Heart right ventricle (tissue), 16 donors: ENCODE measurements at regions not wholly inside any gene's neighbourhood (a gene's known extent, or its start where the extent isn't known, plus 50 kb on each side); places are given as distances from the start of the nearest gene placed in this dataset.

Experiments
- ATAC-seq, 8 donors: fragments of 200-7000 bp; cut with Tn5 transposase; one replicate each; pipeline ENCODE4 v1.9.1; 2020; ENCODE audit warnings: mild to moderate bottlenecking in 8 of 8, moderate library complexity in 8 of 8, moderate number of reproducible peaks in 1 of 8
- DNase-seq, 2 donors: peaks; one replicate each; pipeline ENCODE4 v3.0.0-alpha.2; 2020
- H3K27ac ChIP-seq, 10 donors: fragments of 200-600 bp; sonication (generic) in 2 of 10; one replicate each; pipeline versions ENCODE4 v1.5.0 to v1.8.0; 2020 to 2022; ENCODE audit warnings: mild to moderate bottlenecking in 3 of 10
- H3K27me3 ChIP-seq, 7 donors: fragments of 200-600 bp; one replicate each; pipeline ENCODE4 v1.8.0; 2021 to 2022; ENCODE audit warnings: mild to moderate bottlenecking in 2 of 7
- H3K36me3 ChIP-seq, 9 donors: fragments of 200-600 bp; sonication (generic) in 1 of 9; one replicate each; pipeline versions ENCODE4 v1.5.0 to v1.8.0; 2020 to 2022; ENCODE audit warnings: mild to moderate bottlenecking in 2 of 9
- H3K4me1 ChIP-seq, 9 donors: fragments of 200-600 bp; sonication (generic) in 1 of 9; one replicate each; pipeline versions ENCODE4 v1.5.0 to v1.8.0; 2020 to 2022; ENCODE audit warnings: mild to moderate bottlenecking in 4 of 9
- H3K4me3 ChIP-seq, 10 donors: fragments of 200-600 bp; sonication (generic) in 2 of 10; one replicate each; pipeline versions ENCODE4 v1.5.0 to v1.8.0; 2020 to 2022; ENCODE audit warnings: mild to moderate bottlenecking in 7 of 10, moderate library complexity in 2 of 10
- H3K9me3 ChIP-seq, 11 donors: fragments of 200-600 bp in 10 of 11; sonication (generic) in 2 of 11; one replicate each; pipeline versions ENCODE4 v1.5.0 to v1.8.0; 2013 to 2022; ENCODE audit warnings: mild to moderate bottlenecking in 2 of 11, control low read depth in 1 of 11, moderate library complexity in 1 of 11
- CTCF ChIP-seq, 9 donors: fragments of 200-600 bp; sonication (generic) in 2 of 9; IDR thresholded peaks; one replicate each; pipeline versions ENCODE4 v1.5.0 to v1.8.0; 2021 to 2022; ENCODE audit warnings: antibody characterized with exemption in 9 of 9, mild to moderate bottlenecking in 5 of 9, moderate library complexity in 1 of 9
- WGBS, 2 donors: extraction: QIAGEN DNeasy Blood & Tissue Kit; methylation state at CpG; one replicate each; pipeline ENCODE4 v1.1.7; 2013; ENCODE audit warnings: inconsistent platforms in 1 of 2; 5-methylcytosine and 5-hydroxymethylcytosine counted together
- intact Hi-C, 10 donors: fragments of 100-400 bp; cut with DNase I; formaldehyde crosslinking; loops; one replicate each; pipeline versions ENCODE4 v1.11.1 to v1.14.2; 2022
- donor health status: Arrhythmogenic right ventricular cardiomyopathy.
- donor health status: ischemic (EF 13 %, LVEDD 7.1; RV severe dilation, severe dysfunction).
- donor health status: healthy with polysubstance abuse.
- donor health status: DM: no; HTN: yes; CAD: no.
- donor health status: DM: no; HTN: no; CAD: no.
- donor health status: ischemic (EF 25% LVEDD 6.9; RV normal size, moderate dysfunction).
- donor health status: ischemic (EF 25% LVEDD 5.7; RV mildly dilated, moderate dysfunction).
- donor health status: healthy.
- donor health status: DM: yes; HTN: yes; CAD: no.
- donor health status: Ischemic cardiomyopathy.
- donor health status: ischemic (EF 35%, LVEDD 5.7; RV mildly dilated, moderate dysfunction).
- donor health status: nonischemic (EF 11% LVEDD 7.7; RV severe dilation, severe dysfunction).
- donor health status: DM: yes; HTN: yes; CAD: no.
- donor health status: PGD.
- donor health status: ischemic (EF 29% LVEDD 5.4; RV normal size, mild dysfunction).
- donor health status: nonischemic (EF 23%, LVEDD 6.1; RV moderate dilation, normal function).

GRCh38 chr10:6694447-6695140, 114.5 kb upstream of the PRKCQ start:
- Histone ChIP-seq H3K27ac (no peak overlapping the region), H3K4me1 (no peaks in the 10 kb centered on the region), H3K9me3 (no peaks in the 10 kb centered on the region), H3K27me3 (peaks cover 0 to 14% (median 0%) of the 10 kb centered on the region in 7 donors), H3K36me3 (no peaks in the 10 kb centered on the region), H3K4me3 (no peak overlapping the region)
- intact Hi-C loops: no loop called here
- no peak for DNase-seq
- WGBS, 2 donors: 79 to 84% methylated on average over 8 of the region's 8 CpGs
- no peak for TF ChIP-seq CTCF (IDR thresholded peaks at IDR 0.05)
- no peak for ATAC-seq

- peaks cover 0 to 16% (median 0%) of the 10 kb centered on the region in 7 donors for H3K27me3 ChIP-seq
- no peaks in the 10 kb centered on the region for H3K4me1 ChIP-seq
- 80 to 95% methylated on average over 7 of the region's 7 CpGs for WGBS, 2 donors
- no peak for TF ChIP-seq CTCF (IDR thresholded peaks at IDR 0.05)
- H3K36me3 ChIP-seq: no peaks in the 10 kb centered on the region
- no peak overlapping the region for H3K4me3 ChIP-seq
- no peak overlapping the region for H3K27ac ChIP-seq
- no peak for ATAC-seq
- DNase-seq: no peak
- H3K9me3 ChIP-seq: no peaks in the 10 kb centered on the region
- intact Hi-C loops: no loop called here
Observed at GRCh38 chr10:6692856-6693255, 112.8 kb upstream of the PRKCQ start.

GRCh38 chr10:6692103-6692502, 112.0 kb upstream of the PRKCQ start:
- peaks cover 0 to 19% (median 4%) of the 10 kb centered on the region in 7 donors for H3K27me3 ChIP-seq
- ATAC-seq: no peak
- whole genome bisulfite sequencing, 2 donors: 72 to 81% methylated on average over 2 of the region's 2 CpGs
- no peak for TF ChIP-seq CTCF (IDR thresholded peaks at IDR 0.05)
- no peak for DNase-seq
- H3K4me1 ChIP-seq: no peaks in the 10 kb centered on the region
- no peaks in the 10 kb centered on the region for H3K9me3 ChIP-seq
- H3K4me3 ChIP-seq: no peak overlapping the region
- H3K36me3 ChIP-seq: no peaks in the 10 kb centered on the region
- intact Hi-C loops: no loop called here
- no peak overlapping the region for H3K27ac ChIP-seq

- no peaks in the 10 kb centered on the region for H3K9me3 ChIP-seq
- H3K4me3 ChIP-seq: no peak overlapping the region
- intact Hi-C loops: loop anchor here in 2 of 10 donors (10.0 kb wide), 2 partner anchors 114 to 736 kb away; no protein-coding TSS in a partner anchor
- H3K27ac ChIP-seq: no peak overlapping the region
- ATAC-seq (no peak), DNase-seq (no peak)
- H3K27me3 ChIP-seq: peaks cover 0 to 13% (median 4%) of the 10 kb centered on the region in 7 donors
- 83 to 90% methylated on average over 5 of the region's 5 CpGs for WGBS, 2 donors
- no peaks in the 10 kb centered on the region for H3K4me1 ChIP-seq
- H3K36me3 ChIP-seq: no peaks in the 10 kb centered on the region
- no peak for TF ChIP-seq CTCF (IDR thresholded peaks at IDR 0.05)
Observed at GRCh38 chr10:6689036-6689435, 109.0 kb upstream of the PRKCQ start.
